GM18873 (cell line): ENCODE measurements at regions not wholly inside any gene's neighbourhood (a gene's known extent, or its start where the extent isn't known, plus 50 kb on each side); places are given as distances from the start of the nearest gene placed in this dataset.

ENCODE experiments used
- ATAC-seq: cut with Tn5 transposase; IDR thresholded peaks from one replicate; pipeline ENCODE4 v1.9.1; 2021; ENCODE audit warnings: mild to moderate bottlenecking, moderate library complexity, moderate number of reproducible peaks; ENCODE audit not compliant: unreplicated experiment, low FRiP score

DNA sequence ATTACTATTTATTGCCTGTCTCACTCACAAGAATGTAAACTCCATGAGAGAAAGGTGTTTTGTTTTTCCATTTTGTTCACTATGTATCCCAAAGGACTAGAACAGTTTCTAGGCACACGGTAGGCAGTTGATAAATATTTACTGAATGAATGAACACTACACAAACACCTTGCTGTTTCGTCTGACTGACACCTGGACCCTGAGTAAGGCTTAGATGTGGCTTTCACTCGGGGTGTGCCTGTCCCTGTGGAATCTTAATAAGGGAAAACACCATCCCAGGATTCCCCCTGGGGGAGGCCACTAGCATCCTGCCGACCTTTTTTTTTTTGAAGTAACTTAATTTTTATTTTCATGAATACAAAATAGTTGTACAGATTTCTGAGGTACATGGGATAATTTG lies 66.6 kb upstream of the STEAP1B start:
- no peak for ATAC-seq

GRCh38 chr7:22566176-22566575 lies 66.2 kb upstream of the STEAP1B start:
- no peak for ATAC-seq

DNA sequence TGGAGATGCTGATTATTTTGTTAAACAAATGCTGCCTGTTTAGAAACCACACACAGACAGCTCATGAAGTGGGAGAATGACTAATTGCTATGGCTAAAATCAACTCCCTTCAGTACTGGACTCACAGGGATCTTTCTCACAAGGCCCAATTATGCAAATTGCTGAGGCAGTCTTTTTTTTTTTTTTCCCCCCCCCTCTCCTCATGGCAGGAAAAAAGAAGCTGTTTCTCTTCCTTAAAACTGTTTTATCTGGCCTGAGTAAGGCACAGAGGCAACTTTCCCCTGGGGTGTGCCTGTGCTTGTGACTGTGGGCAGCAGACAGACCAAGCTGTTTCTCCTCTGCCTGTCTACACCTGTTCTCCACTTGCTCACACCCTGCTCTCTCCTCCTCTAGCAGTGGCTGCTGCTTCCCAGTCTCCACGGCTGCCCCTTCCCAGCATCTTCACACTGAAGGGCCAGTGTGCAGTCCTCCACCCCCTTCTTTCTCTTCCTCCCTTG lies 65.4 kb upstream of the STEAP1B start:
- ATAC-seq, result no peak

DNA sequence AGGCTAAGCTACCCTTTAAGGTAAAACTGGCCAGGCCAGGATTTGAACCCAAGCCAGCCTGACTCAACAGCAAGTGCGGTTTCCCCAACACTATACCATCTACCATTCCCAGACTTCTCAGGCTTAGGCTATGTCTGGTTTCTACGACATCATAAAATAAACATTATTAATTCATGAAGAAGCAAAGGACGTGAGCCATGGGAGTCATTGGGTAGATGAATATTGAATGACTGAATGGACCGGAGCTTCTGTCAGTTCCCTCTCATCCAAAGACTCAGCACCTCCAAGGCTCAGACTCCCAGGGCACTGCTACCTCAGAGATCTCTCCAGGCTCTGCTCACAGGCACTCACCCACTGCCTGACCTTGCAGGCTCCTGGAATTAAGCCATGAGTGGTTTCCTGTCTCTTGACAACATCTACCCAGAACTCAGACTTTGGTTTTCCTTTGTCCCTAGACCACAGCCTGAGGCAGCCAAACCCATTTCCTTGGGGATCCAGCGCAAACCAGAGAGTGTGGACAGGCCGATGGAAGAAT lies 64.6 kb upstream of the STEAP1B start:
- ATAC-seq, result no peak

GRCh38 chr7:22563621-22564241 lies 63.7 kb upstream of the STEAP1B start:
- ATAC-seq, result no peak

GRCh38 chr7:22563032-22563501 lies 63.1 kb upstream of the STEAP1B start:
- no peak for ATAC-seq

DNA sequence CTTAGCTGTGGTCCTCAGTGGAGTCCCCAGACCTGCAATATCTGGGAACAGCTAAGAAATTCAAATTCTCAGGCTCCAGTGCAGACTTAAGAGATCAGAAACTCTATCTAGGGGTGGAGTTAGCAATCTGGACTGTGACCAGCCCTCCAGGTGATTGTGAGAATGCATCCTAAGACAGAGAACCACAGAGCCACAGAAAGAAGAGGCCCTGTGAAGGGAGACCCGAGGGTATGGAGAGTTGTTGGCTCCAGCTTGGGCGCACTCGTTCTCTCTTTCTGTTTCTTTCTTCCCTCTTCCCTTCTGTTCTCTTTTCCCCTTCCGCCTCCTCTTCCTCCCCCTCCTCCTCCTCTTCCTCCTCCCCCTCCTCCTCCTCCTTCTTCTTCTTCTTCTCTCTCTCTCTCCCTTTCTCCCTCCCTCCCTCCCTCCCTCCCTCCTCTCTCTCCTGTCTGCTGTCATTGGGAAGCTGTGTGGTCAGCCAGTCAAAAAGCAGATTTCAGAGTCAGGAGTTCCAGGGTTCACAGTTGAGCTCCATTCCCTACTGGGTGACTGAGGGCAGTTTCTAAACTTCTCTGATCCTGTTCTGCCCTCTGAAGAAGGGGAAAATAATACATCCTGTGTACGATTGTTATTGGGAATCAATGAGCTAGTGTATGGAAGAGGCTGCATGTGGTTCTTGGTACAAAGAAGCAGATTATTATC lies 62.1 kb upstream of the STEAP1B start:
- ATAC-seq, result no peak

DNA sequence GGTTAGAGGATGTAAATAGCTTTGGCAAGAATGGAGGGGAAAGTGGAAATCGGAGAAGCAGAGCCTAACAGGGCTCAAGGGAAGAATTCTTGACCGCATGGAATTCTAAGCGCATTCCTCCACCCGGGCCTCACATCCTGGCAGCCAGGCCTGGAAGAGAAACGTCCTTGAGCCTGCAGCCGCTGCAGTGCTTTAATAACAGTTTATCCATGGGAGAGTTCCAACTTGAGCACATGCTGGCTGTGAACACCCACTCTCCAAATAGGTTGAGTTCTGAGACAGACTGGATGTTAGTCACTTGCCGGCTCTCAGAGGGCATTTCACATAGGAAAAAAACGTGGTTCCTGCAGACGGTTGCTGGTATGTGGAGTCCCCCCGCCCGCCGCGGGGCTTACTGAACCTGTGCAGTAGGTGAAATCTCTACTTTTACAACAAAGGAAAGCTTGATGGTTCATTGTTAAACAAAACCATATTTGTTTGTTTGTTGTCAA lies 61.4 kb upstream of the STEAP1B start:
- ATAC-seq, result no peak

- ATAC-seq, result peak; percentile 47
These were observed 60.0 kb upstream of the STEAP1B start for GRCh38 chr7:22559829-22560489.

- ATAC-seq, result no peak
These were observed 57.2 kb upstream of the STEAP1B start for GRCh38 chr7:22557167-22557566.

- no peak for ATAC-seq
These were observed 55.5 kb upstream of the STEAP1B start for GRCh38 chr7:22555476-22555875.

- no peak for ATAC-seq
These were observed 54.2 kb upstream of the STEAP1B start for GRCh38 chr7:22554184-22554583.

- peak; percentile 51 for ATAC-seq
These were observed 52.0 kb upstream of the STEAP1B start for GRCh38 chr7:22551768-22552513.

GRCh38 chr7:22550514-22551030 lies 50.6 kb upstream of the STEAP1B start:
- ATAC-seq, result no peak

GRCh38 chr7:22549667-22550513 lies 49.9 kb upstream of the STEAP1B start:
- ATAC-seq, result no peak
